ENCODE measurements at regions not wholly inside any gene's neighbourhood (a gene's known extent, or its start where the extent isn't known, plus 50 kb on each side); places are given as distances from the start of the nearest gene placed in this dataset.

- TF ChIP-seq POU6F1 (CRISPR knock-in tag; IDR thresholded peaks at IDR 0.05; ENCODE audit: borderline replicate concordance, low read depth), result no peak
- no peak for TF ChIP-seq BACH2 (CRISPR knock-in tag; IDR thresholded peaks at IDR 0.05; ENCODE audit: borderline replicate concordance)
- no peak for TF ChIP-seq ZFP3 (CRISPR knock-in tag; IDR thresholded peaks at IDR 0.05)
- TF ChIP-seq PATZ1 (CRISPR knock-in tag; IDR thresholded peaks at IDR 0.05; ENCODE audit: borderline replicate concordance), result no peak
- no peak for TF ChIP-seq CREB5 (CRISPR knock-in tag; IDR thresholded peaks at IDR 0.05; ENCODE audit: low read depth)
- no peak for TF ChIP-seq TCF4 (CRISPR knock-in tag; IDR thresholded peaks at IDR 0.05; ENCODE audit: borderline replicate concordance)
- TF ChIP-seq TOX (CRISPR knock-in tag; IDR thresholded peaks at IDR 0.05; ENCODE audit: borderline replicate concordance), result no peak
- TF ChIP-seq ZNF70 (CRISPR knock-in tag; IDR thresholded peaks at IDR 0.05), result no peak
- TF ChIP-seq ISL1 (CRISPR knock-in tag; IDR thresholded peaks at IDR 0.05), result no peak
- no peak for TF ChIP-seq ARNTL (CRISPR knock-in tag; IDR thresholded peaks at IDR 0.05; ENCODE audit: borderline replicate concordance, low read depth)
- no peak for TF ChIP-seq ZC3H10 (CRISPR knock-in tag; IDR thresholded peaks at IDR 0.05)
- TF ChIP-seq ZFP30 (CRISPR knock-in tag; IDR thresholded peaks at IDR 0.05), result no peak
- TF ChIP-seq PPARA (CRISPR knock-in tag; IDR thresholded peaks at IDR 0.05; ENCODE audit: borderline replicate concordance), result no peak
Measured at GRCh38 chr3:177594096-177594495, 396.8 kb upstream of the TBL1XR1 start.

Measured in SK-N-SH treated with all-trans-retinoic acid at 6 μM for 48 hours (cell line).